ENCODE measurements at regions not wholly inside any gene's neighbourhood (a gene's known extent, or its start where the extent isn't known, plus 50 kb on each side); places are given as distances from the start of the nearest gene placed in this dataset.

DNA sequence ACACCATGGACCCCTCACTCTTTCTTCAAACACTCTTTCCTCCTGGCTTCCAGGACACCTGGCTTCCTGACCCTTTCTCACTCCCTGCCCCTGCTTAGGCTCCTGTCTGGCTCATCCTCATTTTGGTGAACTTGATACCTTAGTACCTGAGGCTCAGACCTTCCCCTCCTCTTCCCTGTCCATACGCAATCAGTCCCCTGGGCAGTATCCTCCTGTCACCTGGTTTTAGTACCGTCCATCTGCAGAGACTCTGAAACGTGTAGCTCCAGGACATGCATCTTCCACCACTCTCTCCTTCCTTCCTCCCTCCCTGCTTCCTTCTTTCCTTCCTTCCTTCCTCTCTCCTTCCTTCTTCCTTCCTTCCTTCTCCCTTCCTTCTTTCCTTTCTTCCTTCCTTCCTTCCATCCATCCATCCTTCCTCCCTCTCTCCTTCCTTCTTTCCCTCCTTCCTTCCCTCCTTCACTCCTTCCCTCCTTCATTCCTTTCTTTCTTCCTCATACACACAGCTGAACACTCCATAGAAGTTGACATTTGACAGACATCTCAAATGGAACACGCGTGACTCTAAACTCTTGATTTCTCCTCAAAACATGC is 1488.6 kb downstream of the TBC1D22A start:
- no peak for DNase-seq
- Histone ChIP-seq H3K36me3 (no peaks in the 10 kb centered on the region), H3K9me3 (no peaks in the 10 kb centered on the region), H3K27ac (no peak overlapping the region), H3K27me3 (peaks cover 0 to 36% of the 10 kb centered on the region in 2 donors), H3K4me1 (peaks cover 0 to 6% of the 10 kb centered on the region in 2 donors), H3K4me3 (no peak overlapping the region)
- intact Hi-C loops (cut with DNase I): no loop called here
- TF ChIP-seq, protein P1, sequence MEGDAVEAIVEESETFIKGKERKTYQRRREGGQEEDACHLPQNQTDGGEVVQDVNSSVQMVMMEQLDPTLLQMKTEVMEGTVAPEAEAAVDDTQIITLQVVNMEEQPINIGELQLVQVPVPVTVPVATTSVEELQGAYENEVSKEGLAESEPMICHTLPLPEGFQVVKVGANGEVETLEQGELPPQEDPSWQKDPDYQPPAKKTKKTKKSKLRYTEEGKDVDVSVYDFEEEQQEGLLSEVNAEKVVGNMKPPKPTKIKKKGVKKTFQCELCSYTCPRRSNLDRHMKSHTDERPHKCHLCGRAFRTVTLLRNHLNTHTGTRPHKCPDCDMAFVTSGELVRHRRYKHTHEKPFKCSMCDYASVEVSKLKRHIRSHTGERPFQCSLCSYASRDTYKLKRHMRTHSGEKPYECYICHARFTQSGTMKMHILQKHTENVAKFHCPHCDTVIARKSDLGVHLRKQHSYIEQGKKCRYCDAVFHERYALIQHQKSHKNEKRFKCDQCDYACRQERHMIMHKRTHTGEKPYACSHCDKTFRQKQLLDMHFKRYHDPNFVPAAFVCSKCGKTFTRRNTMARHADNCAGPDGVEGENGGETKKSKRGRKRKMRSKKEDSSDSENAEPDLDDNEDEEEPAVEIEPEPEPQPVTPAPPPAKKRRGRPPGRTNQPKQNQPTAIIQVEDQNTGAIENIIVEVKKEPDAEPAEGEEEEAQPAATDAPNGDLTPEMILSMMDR (IDR thresholded peaks at IDR 0.05): no peak
- no peak for ATAC-seq

- H3K4me1 ChIP-seq: peaks cover 0 to 6% of the 10 kb centered on the region in 2 donors
- DNase-seq (no peak), ATAC-seq (no peak)
- no peak overlapping the region for H3K27ac ChIP-seq
- intact Hi-C loops (cut with DNase I): no loop called here
- H3K4me3 ChIP-seq: no peak overlapping the region
- H3K9me3 ChIP-seq: no peaks in the 10 kb centered on the region
- no peaks in the 10 kb centered on the region for H3K36me3 ChIP-seq
- peaks cover 0 to 39% of the 10 kb centered on the region in 2 donors for H3K27me3 ChIP-seq
- TF ChIP-seq, protein P1 (IDR thresholded peaks at IDR 0.05): no peak
Observed at GRCh38 chr22:48250286-48250895, 1487.9 kb downstream of the TBC1D22A start.

GRCh38 chr22:48249713-48250268 is 1487.3 kb downstream of the TBC1D22A start:
- Histone ChIP-seq H3K36me3 (no peaks in the 10 kb centered on the region), H3K9me3 (no peaks in the 10 kb centered on the region), H3K27me3 (peaks cover 0 to 34% of the 10 kb centered on the region in 2 donors), H3K4me1 (peaks cover 0 to 6% of the 10 kb centered on the region in 2 donors), H3K4me3 (no peak overlapping the region), H3K27ac (no peak overlapping the region)
- TF ChIP-seq, protein P1 (IDR thresholded peaks at IDR 0.05): no peak
- ATAC-seq (no peak), DNase-seq (no peak)
- intact Hi-C loops (cut with DNase I): no loop called here

- DNase-seq (no peak), ATAC-seq (no peak)
- H3K4me3 ChIP-seq: no peak overlapping the region
- H3K9me3 ChIP-seq: no peaks in the 10 kb centered on the region
- peaks cover 0 to 2% of the 10 kb centered on the region in 2 donors for H3K4me1 ChIP-seq
- TF ChIP-seq, protein P1 (IDR thresholded peaks at IDR 0.05): no peak
- intact Hi-C loops (cut with DNase I): no loop called here
- peaks cover 0 to 32% of the 10 kb centered on the region in 2 donors for H3K27me3 ChIP-seq
- no peaks in the 10 kb centered on the region for H3K36me3 ChIP-seq
- no peak overlapping the region for H3K27ac ChIP-seq
Observed at GRCh38 chr22:48248901-48249455, 1486.5 kb downstream of the TBC1D22A start.

DNA sequence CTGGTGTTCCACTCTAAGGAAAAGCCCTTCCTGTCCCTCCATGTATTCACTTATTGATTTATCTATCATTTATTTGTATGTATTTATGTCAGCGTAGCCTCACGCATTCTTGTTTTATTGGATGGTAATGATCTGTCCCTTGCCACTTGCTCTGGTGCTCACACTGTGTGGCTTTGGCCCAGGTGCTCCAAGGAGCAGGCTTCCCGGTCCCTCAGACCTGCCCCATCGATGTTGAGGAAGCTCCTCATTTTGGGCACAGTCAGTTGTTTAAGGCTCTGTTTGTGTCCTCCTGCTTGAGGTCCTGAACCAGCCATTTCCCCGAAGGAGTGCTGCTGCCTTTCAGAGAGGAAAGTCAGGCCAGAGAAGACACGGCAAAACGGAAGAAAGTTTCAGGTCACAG is 1485.4 kb downstream of the TBC1D22A start:
- H3K27ac ChIP-seq: no peak overlapping the region
- no peaks in the 10 kb centered on the region for H3K4me1 ChIP-seq
- intact Hi-C loops (cut with DNase I): no loop called here
- DNase-seq: no peak
- H3K9me3 ChIP-seq: no peaks in the 10 kb centered on the region
- no peak overlapping the region for H3K4me3 ChIP-seq
- no peak for ATAC-seq
- H3K36me3 ChIP-seq: no peaks in the 10 kb centered on the region
- TF ChIP-seq, protein P1 (IDR thresholded peaks at IDR 0.05): no peak
- peaks cover 0 to 26% of the 10 kb centered on the region in 2 donors for H3K27me3 ChIP-seq

All from left lung (tissue), 4 donors.